ENCODE measurements at regions not wholly inside any gene's neighbourhood (a gene's known extent, or its start where the extent isn't known, plus 50 kb on each side); places are given as distances from the start of the nearest gene placed in this dataset.

DNA sequence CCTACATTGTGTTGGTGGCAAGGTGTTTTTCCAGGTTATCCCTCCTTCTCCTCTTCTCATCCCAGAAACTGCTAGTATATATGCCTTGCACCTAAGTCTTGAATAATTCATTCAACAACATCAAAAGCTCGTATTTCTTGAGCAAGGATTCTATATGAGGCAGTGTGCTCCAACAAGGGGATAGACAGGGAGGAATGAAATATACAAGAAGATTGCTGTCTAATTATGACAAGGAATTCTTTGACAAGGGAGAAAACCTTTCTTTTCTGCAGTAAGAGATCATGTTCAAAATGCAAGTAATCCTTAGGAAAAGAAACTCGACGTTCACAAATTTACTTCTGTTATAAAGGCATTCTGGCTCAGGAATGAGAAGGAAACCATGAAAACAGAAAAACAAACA lies 788.6 kb downstream of the TDRD15 start:
- Histone ChIP-seq H3K36me3 (ENCODE audit: control insufficient read depth, low read length) (no peaks in the 10 kb centered on the region), H3K27me3 (ENCODE audit: control insufficient read depth, low read length) (no peaks in the 10 kb centered on the region), H3K9me2 (replicated peaks; ENCODE audit: control insufficient read depth, low read length) (no peaks in the 10 kb centered on the region), H3K27ac (ENCODE audit: low read depth, low read length) (no peak overlapping the region), H3K4me3 (ENCODE audit: low read length) (no peak overlapping the region), H3F3A (ENCODE audit: control insufficient read depth, insufficient read depth) (no peaks in the 10 kb centered on the region), H4K20me1 (ENCODE audit: control insufficient read depth, insufficient read depth, low read depth, low read length) (no peaks in the 10 kb centered on the region), H3K79me2 (ENCODE audit: control insufficient read depth, low read length) (no peaks in the 10 kb centered on the region), H3K9me3 (ENCODE audit: control insufficient read depth, insufficient read depth, low read length) (no peaks in the 10 kb centered on the region), H3K4me2 (ENCODE audit: low read length) (no peak overlapping the region), H3K4me1 (ENCODE audit: control insufficient read depth, low read length) (no peaks in the 10 kb centered on the region)
- TF ChIP-seq, protein P1, sequence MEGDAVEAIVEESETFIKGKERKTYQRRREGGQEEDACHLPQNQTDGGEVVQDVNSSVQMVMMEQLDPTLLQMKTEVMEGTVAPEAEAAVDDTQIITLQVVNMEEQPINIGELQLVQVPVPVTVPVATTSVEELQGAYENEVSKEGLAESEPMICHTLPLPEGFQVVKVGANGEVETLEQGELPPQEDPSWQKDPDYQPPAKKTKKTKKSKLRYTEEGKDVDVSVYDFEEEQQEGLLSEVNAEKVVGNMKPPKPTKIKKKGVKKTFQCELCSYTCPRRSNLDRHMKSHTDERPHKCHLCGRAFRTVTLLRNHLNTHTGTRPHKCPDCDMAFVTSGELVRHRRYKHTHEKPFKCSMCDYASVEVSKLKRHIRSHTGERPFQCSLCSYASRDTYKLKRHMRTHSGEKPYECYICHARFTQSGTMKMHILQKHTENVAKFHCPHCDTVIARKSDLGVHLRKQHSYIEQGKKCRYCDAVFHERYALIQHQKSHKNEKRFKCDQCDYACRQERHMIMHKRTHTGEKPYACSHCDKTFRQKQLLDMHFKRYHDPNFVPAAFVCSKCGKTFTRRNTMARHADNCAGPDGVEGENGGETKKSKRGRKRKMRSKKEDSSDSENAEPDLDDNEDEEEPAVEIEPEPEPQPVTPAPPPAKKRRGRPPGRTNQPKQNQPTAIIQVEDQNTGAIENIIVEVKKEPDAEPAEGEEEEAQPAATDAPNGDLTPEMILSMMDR (IDR thresholded peaks at IDR 0.05; ENCODE audit: low read depth, low read length, poor library complexity, severe bottlenecking): no peak
- no peak for TF ChIP-seq EZH2phosphoT487 (IDR thresholded peaks at IDR 0.05; ENCODE audit: borderline replicate concordance, low read length)

DNA sequence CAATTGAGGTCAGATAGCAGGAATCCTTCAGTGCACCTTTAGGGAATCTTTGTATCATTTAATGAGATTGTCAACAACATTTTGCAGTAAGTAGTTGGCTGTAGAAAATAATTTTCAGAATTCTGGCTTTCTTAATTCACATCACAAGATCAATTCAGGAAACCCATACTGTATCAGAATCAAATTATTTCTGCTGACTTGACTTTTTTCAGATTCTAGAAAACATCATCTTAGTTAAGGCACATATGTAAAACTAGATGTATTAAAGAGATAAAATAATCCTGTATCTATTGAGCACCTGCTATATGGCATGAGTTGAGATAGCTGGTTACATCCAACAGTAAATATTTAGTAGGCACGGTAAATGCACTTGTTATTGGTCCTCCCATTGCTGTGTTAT lies 791.4 kb downstream of the TDRD15 start:
- H3K27ac ChIP-seq (ENCODE audit: low read depth, low read length): no peak overlapping the region
- H3K36me3 ChIP-seq (ENCODE audit: control insufficient read depth, low read length): no peaks in the 10 kb centered on the region
- H3K4me2 ChIP-seq (ENCODE audit: low read length): no peak overlapping the region
- TF ChIP-seq, protein P1 (IDR thresholded peaks at IDR 0.05; ENCODE audit: low read depth, low read length, poor library complexity, severe bottlenecking): no peak
- no peak for TF ChIP-seq EZH2phosphoT487 (IDR thresholded peaks at IDR 0.05; ENCODE audit: borderline replicate concordance, low read length)
- no peaks in the 10 kb centered on the region for H3K79me2 ChIP-seq (ENCODE audit: control insufficient read depth, low read length)
- no peaks in the 10 kb centered on the region for H3K9me2 ChIP-seq (replicated peaks; ENCODE audit: control insufficient read depth, low read length)
- H3K27me3 ChIP-seq (ENCODE audit: control insufficient read depth, low read length): no peaks in the 10 kb centered on the region
- H3K4me3 ChIP-seq (ENCODE audit: low read length): no peak overlapping the region
- no peaks in the 10 kb centered on the region for H4K20me1 ChIP-seq (ENCODE audit: control insufficient read depth, insufficient read depth, low read depth, low read length)
- H3K4me1 ChIP-seq (ENCODE audit: control insufficient read depth, low read length): no peaks in the 10 kb centered on the region
- H3K9me3 ChIP-seq (ENCODE audit: control insufficient read depth, insufficient read depth, low read length): no peaks in the 10 kb centered on the region
- H3F3A ChIP-seq (ENCODE audit: control insufficient read depth, insufficient read depth): no peaks in the 10 kb centered on the region

DNA sequence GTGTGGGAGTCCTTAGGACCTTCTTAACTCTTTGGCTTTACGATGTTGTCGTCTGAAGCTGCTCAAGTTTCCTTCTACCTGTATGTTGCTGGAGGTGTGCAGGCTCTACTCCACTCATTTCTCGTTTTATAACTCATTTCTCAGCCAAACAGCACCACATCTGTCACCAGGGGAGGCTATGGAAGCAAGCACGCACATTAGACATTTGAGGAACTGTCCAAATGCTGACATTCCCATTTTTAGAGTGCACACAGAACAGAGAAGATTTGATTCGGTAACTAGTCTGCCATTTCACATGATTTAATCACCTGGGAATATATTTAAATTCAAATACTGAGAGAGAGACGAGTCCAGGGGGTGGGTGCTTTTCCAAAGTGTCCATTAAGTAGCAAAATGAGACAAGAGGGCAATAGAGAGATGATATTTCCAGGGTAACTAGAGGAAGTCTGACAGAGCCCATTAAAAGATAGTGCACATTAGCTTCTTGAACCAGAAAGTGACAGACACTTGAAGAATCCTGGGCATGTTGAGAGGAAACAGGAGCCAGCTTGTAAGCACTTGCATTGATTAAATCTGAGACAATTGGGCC lies 793.3 kb downstream of the TDRD15 start:
- no peaks in the 10 kb centered on the region for H3K36me3 ChIP-seq (ENCODE audit: control insufficient read depth, low read length)
- no peaks in the 10 kb centered on the region for H3K79me2 ChIP-seq (ENCODE audit: control insufficient read depth, low read length)
- TF ChIP-seq EZH2phosphoT487 (IDR thresholded peaks at IDR 0.05; ENCODE audit: borderline replicate concordance, low read length): no peak
- TF ChIP-seq, protein P1 (IDR thresholded peaks at IDR 0.05; ENCODE audit: low read depth, low read length, poor library complexity, severe bottlenecking): no peak
- H3K4me2 ChIP-seq (ENCODE audit: low read length): no peak overlapping the region
- H3K9me3 ChIP-seq (ENCODE audit: control insufficient read depth, insufficient read depth, low read length): no peaks in the 10 kb centered on the region
- H3K27ac ChIP-seq (ENCODE audit: low read depth, low read length): no peak overlapping the region
- H3K4me3 ChIP-seq (ENCODE audit: low read length): no peak overlapping the region
- H4K20me1 ChIP-seq (ENCODE audit: control insufficient read depth, insufficient read depth, low read depth, low read length): no peaks in the 10 kb centered on the region
- no peaks in the 10 kb centered on the region for H3K27me3 ChIP-seq (ENCODE audit: control insufficient read depth, low read length)
- H3F3A ChIP-seq (ENCODE audit: control insufficient read depth, insufficient read depth): no peaks in the 10 kb centered on the region
- H3K9me2 ChIP-seq (replicated peaks; ENCODE audit: control insufficient read depth, low read length): no peaks in the 10 kb centered on the region
- no peaks in the 10 kb centered on the region for H3K4me1 ChIP-seq (ENCODE audit: control insufficient read depth, low read length)
